ENCODE measurements at regions not wholly inside any gene's neighbourhood (a gene's known extent, or its start where the extent isn't known, plus 50 kb on each side); places are given as distances from the start of the nearest gene placed in this dataset.

GRCh38 chr6:119821380-119821779 lies 471.8 kb upstream of the MAN1A1 start:
- TF ChIP-seq EGR1 (IDR thresholded peaks at IDR 0.05; ENCODE audit: borderline replicate concordance, low read depth, low read length): no peak
- no peak for TF ChIP-seq CTCF (IDR thresholded peaks at IDR 0.05; ENCODE audit: control extremely low read depth in 1 of 3, insufficient read depth in 1 of 3, low read depth in 1 of 3, low read length in 3 of 3)
- no peak for TF ChIP-seq BRCA1 (IDR thresholded peaks at IDR 0.05; ENCODE audit: low read depth, low read length)
- TF ChIP-seq POLR2A (IDR thresholded peaks at IDR 0.05; ENCODE audit: control extremely low read depth in 1 of 2, low read depth in 2 of 2, low read length in 2 of 2): no peak
- no peak for TF ChIP-seq USF2 (IDR thresholded peaks at IDR 0.05; ENCODE audit: low read length)
- TF ChIP-seq SIN3A (conservative IDR thresholded peaks at IDR 0.05 in 1 of 2, IDR thresholded peaks at IDR 0.05 in 1 of 2; ENCODE audit: low read depth in 1 of 2, low read length in 2 of 2): no peak
- TF ChIP-seq MAX (IDR thresholded peaks at IDR 0.05): no peak
- TF ChIP-seq TAF1 (IDR thresholded peaks at IDR 0.05; ENCODE audit: low read depth, low read length): no peak
- TF ChIP-seq HDAC6 (IDR thresholded peaks at IDR 0.05; ENCODE audit: low read depth, low read length): no peak
